Vagina (tissue), 2 donors: ENCODE measurements at regions not wholly inside any gene's neighbourhood (a gene's known extent, or its start where the extent isn't known, plus 50 kb on each side); places are given as distances from the start of the nearest gene placed in this dataset.

Experiments used
- DNase-seq, 2 donors: peaks; one replicate each; pipeline ENCODE4 v3.0.0-alpha.2; 2017; ENCODE audit errors: extremely low spot score in 2 of 2
- H3K27ac ChIP-seq: fragments of 200-600 bp; sonication (generic); one replicate; pipeline ENCODE4 v1.5.1; 2019
- H3K27me3 ChIP-seq: fragments of 200-600 bp; sonication (generic); one replicate; pipeline ENCODE4 v1.5.1; 2019
- H3K36me3 ChIP-seq, 2 donors: fragments of 200-600 bp; sonication (generic); one replicate each; pipeline ENCODE4 v1.5.1; 2017 to 2019
- H3K4me1 ChIP-seq: fragments of 200-600 bp; sonication (generic); one replicate; pipeline ENCODE4 v1.5.1; 2019
- H3K4me3 ChIP-seq, 2 donors: fragments of 200-600 bp; sonication (generic); 1 replicate in 1 of 2; 2 replicates in 1 of 2; pipeline ENCODE4 v1.5.1; 2016 to 2019
- H3K9me3 ChIP-seq: fragments of 200-600 bp; sonication (generic); one replicate; pipeline ENCODE4 v1.5.1; 2019
- CTCF ChIP-seq, 3 experiments: fragments of 450-650 bp in 2 of 3; fragments of 200-600 bp in 1 of 3; sonication (generic) in 1 of 3; IDR thresholded peaks; one replicate each; pipeline ENCODE4 v1.5.1; 2017 to 2019; ENCODE audit warnings: antibody characterized with exemption in 3 of 3, mild to moderate bottlenecking in 2 of 3, moderate library complexity in 2 of 3
- POLR2A ChIP-seq, 2 donors: fragments of 450-650 bp; IDR thresholded peaks; one replicate each; pipeline ENCODE4 v1.6.1; 2017; ENCODE audit warnings: antibody characterized with exemption in 2 of 2, mild to moderate bottlenecking in 2 of 2, moderate library complexity in 2 of 2
- POLR2AphosphoS5 ChIP-seq, 2 donors: sonication (generic); formaldehyde crosslinking; IDR thresholded peaks; one replicate each; pipeline ENCODE4 v1.9.0; 2017; ENCODE audit warnings: antibody characterized with exemption in 2 of 2, mild to moderate bottlenecking in 2 of 2, low read depth in 1 of 2; ENCODE audit not compliant: insufficient read depth in 1 of 2
- intact Hi-C: fragments of 100-400 bp; cut with DNase I; formaldehyde crosslinking; loops from one replicate; pipeline ENCODE4 v1.15.1; 2023

- no peak for TF ChIP-seq CTCF (IDR thresholded peaks at IDR 0.05)
- TF ChIP-seq POLR2AphosphoS5 (IDR thresholded peaks at IDR 0.05; ENCODE audit: insufficient read depth in 1 of 2, low read depth in 1 of 2), result no peak
- no peak for TF ChIP-seq POLR2A (IDR thresholded peaks at IDR 0.05)
- no peak for DNase-seq
- intact Hi-C loops, result no loop called here
Measured at GRCh38 chr2:128984081-128984480, 665.4 kb upstream of the HS6ST1 start.

GRCh38 chr2:128984855-128985254 lies 666.2 kb upstream of the HS6ST1 start:
- no peaks in the 10 kb centered on the region for H3K9me3 ChIP-seq
- TF ChIP-seq POLR2AphosphoS5 (IDR thresholded peaks at IDR 0.05; ENCODE audit: insufficient read depth in 1 of 2, low read depth in 1 of 2) (no peak), POLR2A (IDR thresholded peaks at IDR 0.05) (no peak), CTCF (IDR thresholded peaks at IDR 0.05) (no peak)
- H3K4me1 ChIP-seq, result peaks cover 17% of the 10 kb centered on the region
- no peak overlapping the region for H3K4me3 ChIP-seq
- no peak for DNase-seq
- intact Hi-C loops, result no loop called here
- no peak overlapping the region for H3K27ac ChIP-seq
- no peaks in the 10 kb centered on the region for H3K36me3 ChIP-seq
- no peaks in the 10 kb centered on the region for H3K27me3 ChIP-seq

More at GRCh38 chr2:128984081-128984480, 665.4 kb upstream of the HS6ST1 start:
- Histone ChIP-seq H3K36me3 (no peaks in the 10 kb centered on the region), H3K27me3 (no peaks in the 10 kb centered on the region), H3K9me3 (no peaks in the 10 kb centered on the region), H3K4me1 (peaks cover 17% of the 10 kb centered on the region), H3K4me3 (no peak overlapping the region), H3K27ac (no peak overlapping the region)

DNA sequence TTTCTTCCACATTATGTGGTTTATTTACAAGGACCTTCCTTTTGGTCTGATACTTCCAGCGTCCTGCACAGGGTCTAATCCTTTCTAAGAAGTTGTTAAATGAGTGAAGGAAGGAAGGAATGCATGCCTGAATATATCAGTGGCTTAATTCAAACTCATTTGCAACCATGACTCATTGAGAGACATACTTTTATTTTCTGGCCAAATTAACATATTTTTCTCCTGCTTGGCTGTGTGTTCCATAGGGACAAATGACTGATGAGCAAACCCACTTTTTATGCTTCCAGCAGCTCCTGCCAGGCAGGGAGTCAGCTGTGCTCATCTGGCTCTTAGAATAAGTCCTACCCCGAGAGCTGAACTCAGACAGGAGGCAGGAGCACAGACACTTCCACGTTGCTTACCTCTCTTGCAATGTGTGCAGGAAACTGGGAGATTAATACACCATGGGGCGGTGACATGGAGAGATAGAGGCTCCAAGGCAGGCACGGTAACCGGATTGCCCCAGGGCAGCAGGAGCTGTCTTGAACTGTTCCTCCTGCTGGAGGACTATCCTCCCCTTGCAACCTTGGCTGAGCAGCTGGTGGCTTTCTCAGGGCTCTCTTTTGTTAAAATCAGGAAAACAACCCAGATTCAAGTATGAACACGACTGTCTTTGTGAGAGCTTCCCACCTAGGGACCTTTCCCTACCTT lies 667.5 kb upstream of the HS6ST1 start:
- DNase-seq, result no peak
- intact Hi-C loops, result no loop called here
- no peaks in the 10 kb centered on the region for H3K27me3 ChIP-seq
- H3K4me1 ChIP-seq, result peaks cover 17% of the 10 kb centered on the region
- no peak overlapping the region for H3K27ac ChIP-seq
- no peak overlapping the region for H3K4me3 ChIP-seq
- H3K9me3 ChIP-seq, result no peaks in the 10 kb centered on the region
- no peak for TF ChIP-seq POLR2A (IDR thresholded peaks at IDR 0.05)
- no peak for TF ChIP-seq CTCF (IDR thresholded peaks at IDR 0.05)
- no peak for TF ChIP-seq POLR2AphosphoS5 (IDR thresholded peaks at IDR 0.05; ENCODE audit: insufficient read depth in 1 of 2, low read depth in 1 of 2)
- no peaks in the 10 kb centered on the region for H3K36me3 ChIP-seq

GRCh38 chr2:128986867-128987268 lies 668.2 kb upstream of the HS6ST1 start:
- Histone ChIP-seq H3K4me3 (no peak overlapping the region), H3K36me3 (no peaks in the 10 kb centered on the region), H3K4me1 (peaks cover 17% of the 10 kb centered on the region), H3K27ac (no peak overlapping the region), H3K9me3 (no peaks in the 10 kb centered on the region), H3K27me3 (no peaks in the 10 kb centered on the region)
- DNase-seq, result no peak
- TF ChIP-seq POLR2A (IDR thresholded peaks at IDR 0.05) (no peak), CTCF (IDR thresholded peaks at IDR 0.05) (no peak), POLR2AphosphoS5 (IDR thresholded peaks at IDR 0.05; ENCODE audit: insufficient read depth in 1 of 2, low read depth in 1 of 2) (peak in 1 of 2 donors; percentile 10)
- intact Hi-C loops, result no loop called here

DNA sequence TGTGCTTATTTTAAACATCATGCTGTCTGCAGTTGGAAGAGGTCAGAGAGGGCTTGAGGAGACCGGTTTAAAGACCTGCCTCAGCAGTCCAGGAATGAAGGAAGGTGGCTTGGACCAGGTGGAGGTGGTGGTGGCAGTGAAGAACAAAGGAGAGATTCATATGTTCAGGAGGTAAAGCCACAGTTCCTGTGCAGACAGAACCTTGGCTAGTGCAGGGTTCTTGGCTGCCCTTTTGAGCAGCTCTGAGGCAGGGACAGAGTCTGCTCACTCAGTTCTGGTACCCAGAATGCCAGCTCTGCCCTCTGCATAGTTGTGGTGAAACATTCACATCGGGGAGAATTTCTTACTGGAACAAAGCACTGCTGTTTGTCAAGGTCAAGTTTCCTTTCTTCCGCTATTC lies 669.7 kb upstream of the HS6ST1 start:
- H3K9me3 ChIP-seq, result no peaks in the 10 kb centered on the region
- H3K4me3 ChIP-seq, result no peak overlapping the region
- H3K36me3 ChIP-seq, result no peaks in the 10 kb centered on the region
- H3K4me1 ChIP-seq, result peaks cover 17% of the 10 kb centered on the region
- no peak overlapping the region for H3K27ac ChIP-seq
- no peaks in the 10 kb centered on the region for H3K27me3 ChIP-seq
- DNase-seq, result no peak
- intact Hi-C loops, result no loop called here
- TF ChIP-seq POLR2A (IDR thresholded peaks at IDR 0.05), result no peak
- TF ChIP-seq CTCF (IDR thresholded peaks at IDR 0.05), result no peak
- TF ChIP-seq POLR2AphosphoS5 (IDR thresholded peaks at IDR 0.05; ENCODE audit: insufficient read depth in 1 of 2, low read depth in 1 of 2), result no peak
